ENCODE measurements at regions not wholly inside any gene's neighbourhood (a gene's known extent, or its start where the extent isn't known, plus 50 kb on each side); places are given as distances from the start of the nearest gene placed in this dataset.

DNA sequence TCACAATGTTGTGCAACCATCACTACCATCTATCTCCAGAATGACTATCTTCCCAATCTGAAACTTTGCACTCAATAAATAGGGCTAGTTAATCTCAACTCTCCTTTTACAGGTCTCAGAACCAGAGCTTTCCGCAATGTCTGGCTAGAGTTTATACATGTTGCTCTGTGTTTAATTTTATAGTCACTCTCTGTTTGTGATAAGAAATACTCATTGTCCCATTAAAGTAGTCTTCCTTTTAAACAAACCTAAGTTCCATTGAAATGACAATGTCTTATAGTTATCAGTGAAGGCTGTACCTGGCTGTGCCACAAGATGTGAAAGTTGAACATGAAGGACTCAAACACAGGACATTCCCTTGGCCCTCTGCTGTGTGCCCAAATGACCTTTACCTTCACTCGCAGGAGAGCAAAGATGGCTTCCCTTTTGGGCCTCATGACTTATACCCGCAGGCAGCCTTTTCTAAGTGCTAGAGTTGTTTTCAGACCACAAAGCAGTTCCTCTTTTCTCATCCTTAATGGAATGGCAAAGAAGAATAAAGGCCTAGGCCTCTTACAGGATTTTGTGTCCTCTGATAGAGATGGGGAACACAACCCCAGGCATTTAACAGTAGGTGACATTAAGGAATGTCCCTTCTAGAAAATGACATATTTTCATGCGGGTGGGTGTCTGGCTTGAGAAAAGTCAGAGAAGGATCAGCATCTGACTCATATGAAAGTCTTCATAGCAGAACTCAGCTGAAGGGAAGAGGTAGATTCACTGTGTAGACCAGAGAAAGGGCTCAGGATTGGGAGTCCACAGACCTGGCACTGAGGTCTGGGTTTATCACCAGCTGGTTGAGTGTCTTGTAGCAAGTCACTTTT is 69.6 kb upstream of the ATP10B start:
- no peaks in the 10 kb centered on the region for H3K9me3 ChIP-seq (ENCODE audit: low read depth)
- no peaks in the 10 kb centered on the region for H3K79me2 ChIP-seq
- no peaks in the 10 kb centered on the region for H3K36me3 ChIP-seq (replicated peaks; ENCODE audit: insufficient read depth, low read depth)
- H3K4me1 ChIP-seq (ENCODE audit: insufficient read depth): peaks cover 47% of the 10 kb centered on the region
- no peaks in the 10 kb centered on the region for H4K20me1 ChIP-seq (ENCODE audit: insufficient read depth, poor library complexity, severe bottlenecking)
- 74% methylated on average over 4 of the region's 4 CpGs for WGBS (ENCODE audit: low lambda C conversion rate, missing lambda C conversion rate)
- no peak overlapping the region for H3K4me2 ChIP-seq
- no peak for TF ChIP-seq EZH2phosphoT487 (IDR thresholded peaks at IDR 0.05; ENCODE audit: low read depth, severe bottlenecking, unreplicated experiment)
- no peak for TF ChIP-seq EZH2 (IDR thresholded peaks at IDR 0.05; ENCODE audit: borderline replicate concordance)
- TF ChIP-seq, protein P1, sequence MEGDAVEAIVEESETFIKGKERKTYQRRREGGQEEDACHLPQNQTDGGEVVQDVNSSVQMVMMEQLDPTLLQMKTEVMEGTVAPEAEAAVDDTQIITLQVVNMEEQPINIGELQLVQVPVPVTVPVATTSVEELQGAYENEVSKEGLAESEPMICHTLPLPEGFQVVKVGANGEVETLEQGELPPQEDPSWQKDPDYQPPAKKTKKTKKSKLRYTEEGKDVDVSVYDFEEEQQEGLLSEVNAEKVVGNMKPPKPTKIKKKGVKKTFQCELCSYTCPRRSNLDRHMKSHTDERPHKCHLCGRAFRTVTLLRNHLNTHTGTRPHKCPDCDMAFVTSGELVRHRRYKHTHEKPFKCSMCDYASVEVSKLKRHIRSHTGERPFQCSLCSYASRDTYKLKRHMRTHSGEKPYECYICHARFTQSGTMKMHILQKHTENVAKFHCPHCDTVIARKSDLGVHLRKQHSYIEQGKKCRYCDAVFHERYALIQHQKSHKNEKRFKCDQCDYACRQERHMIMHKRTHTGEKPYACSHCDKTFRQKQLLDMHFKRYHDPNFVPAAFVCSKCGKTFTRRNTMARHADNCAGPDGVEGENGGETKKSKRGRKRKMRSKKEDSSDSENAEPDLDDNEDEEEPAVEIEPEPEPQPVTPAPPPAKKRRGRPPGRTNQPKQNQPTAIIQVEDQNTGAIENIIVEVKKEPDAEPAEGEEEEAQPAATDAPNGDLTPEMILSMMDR (IDR thresholded peaks at IDR 0.05; ENCODE audit: poor library complexity): no peak
- DNase-seq (ENCODE audit: low spot score): no peak
- H2AFZ ChIP-seq: no peak overlapping the region
- no peaks in the 10 kb centered on the region for H3K9me2 ChIP-seq (replicated peaks; ENCODE audit: insufficient read depth)
- H3K27ac ChIP-seq: peak overlapping the region; percentile 98
- H3K27me3 ChIP-seq: no peaks in the 10 kb centered on the region
- no peak overlapping the region for H3K4me3 ChIP-seq

DNA sequence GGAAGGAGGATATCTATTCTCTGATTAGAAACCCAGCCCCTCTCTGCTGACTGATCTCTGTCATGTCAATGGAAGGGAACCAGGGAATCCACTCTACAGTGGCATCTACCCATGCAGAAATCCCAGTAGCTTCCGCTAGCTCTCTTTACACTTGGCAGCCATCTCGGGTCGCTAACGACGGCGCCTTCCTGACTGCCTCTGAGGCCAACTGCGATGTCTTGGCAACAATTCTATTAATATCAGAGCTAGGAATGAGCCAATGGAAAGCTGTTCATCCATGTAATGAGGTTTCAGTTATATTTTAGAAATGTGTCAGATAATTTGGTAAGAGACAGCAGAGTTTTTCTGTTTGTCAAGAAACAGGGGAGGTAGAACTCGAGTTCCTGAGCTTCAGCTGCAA is 67.6 kb upstream of the ATP10B start:
- H3K36me3 ChIP-seq (replicated peaks; ENCODE audit: insufficient read depth, low read depth): no peaks in the 10 kb centered on the region

DNA sequence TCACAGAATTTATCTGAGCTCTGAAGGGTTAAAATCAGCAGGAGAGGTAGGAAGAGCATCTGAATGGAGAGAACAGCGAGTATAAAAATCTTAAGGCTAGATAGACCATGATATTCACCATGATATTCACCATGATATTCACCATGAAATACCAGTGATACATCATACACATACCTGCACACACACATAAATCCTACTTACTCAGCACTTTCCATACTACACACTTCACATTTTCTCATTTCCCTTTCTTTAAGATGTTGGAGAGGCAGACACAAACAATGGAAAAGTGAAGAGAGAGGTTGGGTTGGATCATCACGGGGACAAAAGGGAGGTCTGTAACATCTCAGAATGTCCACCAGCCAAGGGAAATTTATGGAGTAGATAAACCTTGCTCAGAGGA is 66.4 kb upstream of the ATP10B start:
- TF ChIP-seq, protein P1 (IDR thresholded peaks at IDR 0.05; ENCODE audit: poor library complexity): no peak
- TF ChIP-seq EZH2 (IDR thresholded peaks at IDR 0.05; ENCODE audit: borderline replicate concordance) (no peak), EZH2phosphoT487 (IDR thresholded peaks at IDR 0.05; ENCODE audit: low read depth, severe bottlenecking, unreplicated experiment) (no peak)
- H3K4me3 ChIP-seq: no peak overlapping the region
- no peak overlapping the region for H3K27ac ChIP-seq
- H3K27me3 ChIP-seq: no peaks in the 10 kb centered on the region
- no peak for DNase-seq (ENCODE audit: low spot score)
- H4K20me1 ChIP-seq (ENCODE audit: insufficient read depth, poor library complexity, severe bottlenecking): no peaks in the 10 kb centered on the region
- no peaks in the 10 kb centered on the region for H3K36me3 ChIP-seq (replicated peaks; ENCODE audit: insufficient read depth, low read depth)
- no peaks in the 10 kb centered on the region for H3K9me3 ChIP-seq (ENCODE audit: low read depth)
- no peaks in the 10 kb centered on the region for H3K9me2 ChIP-seq (replicated peaks; ENCODE audit: insufficient read depth)
- 77% methylated on average over 2 of the region's 2 CpGs for WGBS (ENCODE audit: low lambda C conversion rate, missing lambda C conversion rate)
- H2AFZ ChIP-seq: no peak overlapping the region
- peaks cover 26% of the 10 kb centered on the region for H3K4me1 ChIP-seq (ENCODE audit: insufficient read depth)
- H3K79me2 ChIP-seq: no peaks in the 10 kb centered on the region
- no peak overlapping the region for H3K4me2 ChIP-seq

More for the DNA sequence above, 67.6 kb upstream of the ATP10B start:
- Histone ChIP-seq H3K9me3 (ENCODE audit: low read depth) (no peaks in the 10 kb centered on the region), H4K20me1 (ENCODE audit: insufficient read depth, poor library complexity, severe bottlenecking) (no peaks in the 10 kb centered on the region), H3K4me1 (ENCODE audit: insufficient read depth) (peaks cover 29% of the 10 kb centered on the region), H3K27ac (no peak overlapping the region), H3K9me2 (replicated peaks; ENCODE audit: insufficient read depth) (no peaks in the 10 kb centered on the region), H3K27me3 (no peaks in the 10 kb centered on the region), H3K4me3 (no peak overlapping the region), H3K4me2 (no peak overlapping the region), H3K79me2 (no peaks in the 10 kb centered on the region), H2AFZ (no peak overlapping the region)
- TF ChIP-seq EZH2 (IDR thresholded peaks at IDR 0.05; ENCODE audit: borderline replicate concordance): no peak
- TF ChIP-seq, protein P1 (IDR thresholded peaks at IDR 0.05; ENCODE audit: poor library complexity): no peak
- no peak for TF ChIP-seq EZH2phosphoT487 (IDR thresholded peaks at IDR 0.05; ENCODE audit: low read depth, severe bottlenecking, unreplicated experiment)
- WGBS (ENCODE audit: low lambda C conversion rate, missing lambda C conversion rate): 98% methylated on average over 8 of the region's 8 CpGs
- no peak for DNase-seq (ENCODE audit: low spot score)
